DOHH2 (cell line): ENCODE measurements at regions not wholly inside any gene's neighbourhood (a gene's known extent, or its start where the extent isn't known, plus 50 kb on each side); places are given as distances from the start of the nearest gene placed in this dataset.

Experiments
- H3F3A ChIP-seq: fragments of 200-600 bp; sonication (generic), shearing (Covaris generic); 2 replicates; pipeline ENCODE4 v1.6.0; 2016; ENCODE audit warnings: antibody characterized with exemption, mild to moderate bottlenecking; ENCODE audit not compliant: control insufficient read depth, insufficient read depth
- H3K27ac ChIP-seq: fragments of 200-600 bp; sonication (generic); 2 replicates; pipeline ENCODE4 v1.5.1; 2014; ENCODE audit warnings: low read depth, mild to moderate bottlenecking, low read length, moderate library complexity
- H3K27me3 ChIP-seq: fragments of 200-600 bp; sonication (generic); 2 replicates; pipeline ENCODE4 v1.6.1; 2014; ENCODE audit warnings: mild to moderate bottlenecking, low read length, mixed read lengths; ENCODE audit not compliant: control insufficient read depth
- H3K36me3 ChIP-seq: fragments of 200-600 bp; sonication (generic); 2 replicates; pipeline ENCODE4 v1.6.1; 2014; ENCODE audit warnings: mild to moderate bottlenecking, low read length, moderate library complexity, mixed read lengths; ENCODE audit not compliant: control insufficient read depth
- H3K4me1 ChIP-seq: fragments of 200-600 bp; sonication (generic); 2 replicates; pipeline ENCODE4 v1.6.1; 2014; ENCODE audit warnings: mild to moderate bottlenecking, low read length, mixed read lengths; ENCODE audit not compliant: control insufficient read depth
- H3K4me2 ChIP-seq: fragments of 200-600 bp; sonication (generic); 2 replicates; pipeline ENCODE4 v1.6.0; 2014; ENCODE audit warnings: mild to moderate bottlenecking, low read length, moderate library complexity
- H3K4me3 ChIP-seq: fragments of 200-600 bp; sonication (generic); 2 replicates; pipeline ENCODE4 v1.5.1; 2014; ENCODE audit warnings: mild to moderate bottlenecking, low read length, mixed read lengths
- H3K79me2 ChIP-seq: fragments of 200-600 bp; sonication (generic); 2 replicates; pipeline ENCODE4 v1.6.1; 2014; ENCODE audit warnings: mild to moderate bottlenecking, low read length, mixed read lengths; ENCODE audit not compliant: control insufficient read depth
- H3K9me2 ChIP-seq: fragments of 200-600 bp; sonication (generic); replicated peaks from 2 replicates; pipeline ENCODE4 v1.6.1; 2014; ENCODE audit warnings: mild to moderate bottlenecking, low read length, mixed read lengths; ENCODE audit not compliant: control insufficient read depth
- H3K9me3 ChIP-seq: fragments of 200-600 bp; sonication (generic); 2 replicates; pipeline ENCODE4 v1.6.1; 2014; ENCODE audit warnings: antibody characterized with exemption, low read length, mixed read lengths; ENCODE audit not compliant: control insufficient read depth, insufficient read depth
- H4K20me1 ChIP-seq: fragments of 200-600 bp; sonication (generic); 2 replicates; pipeline ENCODE4 v1.6.0; 2014; ENCODE audit warnings: low read depth, mild to moderate bottlenecking, antibody characterized with exemption, low read length, moderate library complexity; ENCODE audit not compliant: control insufficient read depth, insufficient read depth
- CTCF ChIP-seq: fragments of 200-600 bp; sonication (generic); IDR thresholded peaks from one replicate; pipeline ENCODE4 v1.5.1; 2014; ENCODE audit warnings: antibody characterized with exemption, mild to moderate bottlenecking, low read depth, low read length; ENCODE audit not compliant: poor library complexity, severe bottlenecking
- EZH2phosphoT487 ChIP-seq: fragments of 200-600 bp; sonication (generic); IDR thresholded peaks from 2 replicates; pipeline ENCODE4 v1.6.1; 2017; ENCODE audit warnings: borderline replicate concordance, mild to moderate bottlenecking, antibody characterized with exemption, low read length, moderate library complexity, mixed read lengths

GRCh38 chr6:4464638-4465037 lies 311.6 kb upstream of the CDYL start:
- no peaks in the 10 kb centered on the region for H3K27me3 ChIP-seq
- no peak overlapping the region for H3K27ac ChIP-seq
- H3K9me3 ChIP-seq = no peaks in the 10 kb centered on the region
- H3K4me3 ChIP-seq = no peak overlapping the region
- no peaks in the 10 kb centered on the region for H3K9me2 ChIP-seq
- no peaks in the 10 kb centered on the region for H4K20me1 ChIP-seq
- H3F3A ChIP-seq = no peaks in the 10 kb centered on the region
- no peaks in the 10 kb centered on the region for H3K36me3 ChIP-seq
- TF ChIP-seq CTCF (no peak), EZH2phosphoT487 (no peak)
- no peaks in the 10 kb centered on the region for H3K79me2 ChIP-seq
- H3K4me1 ChIP-seq = no peaks in the 10 kb centered on the region
- no peak overlapping the region for H3K4me2 ChIP-seq

- Histone ChIP-seq H4K20me1 (no peaks in the 10 kb centered on the region), H3K9me3 (no peaks in the 10 kb centered on the region), H3K36me3 (no peaks in the 10 kb centered on the region), H3K27me3 (no peaks in the 10 kb centered on the region), H3K27ac (no peak overlapping the region), H3K79me2 (no peaks in the 10 kb centered on the region), H3F3A (no peaks in the 10 kb centered on the region), H3K4me1 (no peaks in the 10 kb centered on the region), H3K9me2 (no peaks in the 10 kb centered on the region), H3K4me3 (no peak overlapping the region), H3K4me2 (no peak overlapping the region)
- no peak for TF ChIP-seq EZH2phosphoT487
- TF ChIP-seq CTCF = no peak
These were observed 313.0 kb upstream of the CDYL start for GRCh38 chr6:4463236-4463635.

- H3K27me3 ChIP-seq = no peaks in the 10 kb centered on the region
- no peaks in the 10 kb centered on the region for H3K9me2 ChIP-seq
- no peak overlapping the region for H3K27ac ChIP-seq
- no peaks in the 10 kb centered on the region for H3F3A ChIP-seq
- no peaks in the 10 kb centered on the region for H3K79me2 ChIP-seq
- H3K4me3 ChIP-seq = no peak overlapping the region
- TF ChIP-seq CTCF (no peak), EZH2phosphoT487 (no peak)
- H3K4me1 ChIP-seq = no peaks in the 10 kb centered on the region
- no peaks in the 10 kb centered on the region for H3K9me3 ChIP-seq
- H3K36me3 ChIP-seq = no peaks in the 10 kb centered on the region
- no peaks in the 10 kb centered on the region for H4K20me1 ChIP-seq
- H3K4me2 ChIP-seq = no peak overlapping the region
These were observed 315.4 kb upstream of the CDYL start for GRCh38 chr6:4460586-4461475.
